PC-9 (cell line): ENCODE measurements at regions not wholly inside any gene's neighbourhood (a gene's known extent, or its start where the extent isn't known, plus 50 kb on each side); places are given as distances from the start of the nearest gene placed in this dataset.

Source experiments
- BruUV-seq: library from RNA; stranded (reverse); fragments of 400-500 nt; replicated peaks from 2 replicates; lab custom pipeline; 2021; lab: Mats Ljungman, UMichigan
- CTCF ChIA-PET: fragments of 300-600 bp; sonication (Branson Sonifier 250); formaldehyde crosslinking; loops from one replicate; lab custom pipeline; 2022; ENCODE audit warnings: antibody characterized with exemption; lab: Charles Lee
- POLR2A ChIA-PET: fragments of 300-600 bp; sonication (Branson Sonifier 250); formaldehyde crosslinking; loops from one replicate; lab custom pipeline; 2022; ENCODE audit warnings: antibody characterized with exemption; ENCODE audit not compliant: unreplicated experiment; lab: Charles Lee
- DNase-seq, 2 experiments: peaks; one replicate each; pipeline versions ENCODE4 v3.0.0 to v3.0.0-alpha.2; 2015 to 2022; ENCODE audit warnings: mixed read lengths in 1 of 2
- H2AFZ ChIP-seq: fragments of 200-600 bp; sonication (generic); 2 replicates; pipeline ENCODE4 v1.8.1; 2017; ENCODE audit warnings: antibody characterized with exemption
- H3F3A ChIP-seq: fragments of 200-600 bp; sonication (generic); 2 replicates; pipeline ENCODE4 v1.8.1; 2017; ENCODE audit warnings: antibody characterized with exemption, mild to moderate bottlenecking, low read depth; ENCODE audit not compliant: insufficient read depth
- H3K27ac ChIP-seq: fragments of 200-600 bp; sonication (generic); 2 replicates; pipeline ENCODE4 v1.6.1; 2016; ENCODE audit warnings: mixed run types
- H3K27me3 ChIP-seq: fragments of 200-600 bp; sonication (generic); 2 replicates; pipeline ENCODE4 v1.6.1; 2016; ENCODE audit warnings: low read depth, mixed run types; ENCODE audit not compliant: insufficient read depth
- H3K36me3 ChIP-seq: fragments of 200-600 bp; sonication (generic); 2 replicates; pipeline ENCODE4 v1.6.1; 2016; ENCODE audit warnings: low read depth, mixed run types
- H3K4me1 ChIP-seq: fragments of 200-600 bp; sonication (generic); replicated peaks from 2 replicates; pipeline ENCODE4 v1.6.1; 2016; ENCODE audit warnings: mixed run types; ENCODE audit not compliant: insufficient read depth
- H3K4me2 ChIP-seq: fragments of 200-600 bp; sonication (generic); 2 replicates; pipeline ENCODE4 v1.6.1; 2017; ENCODE audit warnings: mixed run types
- H3K4me3 ChIP-seq: fragments of 200-600 bp; sonication (generic); 2 replicates; pipeline ENCODE4 v1.6.1; 2016; ENCODE audit warnings: mixed run types
- H3K79me2 ChIP-seq: fragments of 200-600 bp; sonication (generic); 2 replicates; pipeline ENCODE4 v1.6.1; 2017; ENCODE audit warnings: low read depth, mixed run types
- H3K9me2 ChIP-seq: fragments of 200-600 bp; sonication (generic); 2 replicates; pipeline ENCODE4 v1.8.1; 2017; ENCODE audit warnings: mild to moderate bottlenecking; ENCODE audit not compliant: insufficient read depth
- H3K9me3 ChIP-seq: fragments of 200-600 bp; sonication (generic); 2 replicates; pipeline ENCODE4 v1.8.1; 2016; ENCODE audit warnings: low read depth; ENCODE audit not compliant: insufficient read depth
- H4K20me1 ChIP-seq: fragments of 200-600 bp; sonication (generic); 2 replicates; pipeline ENCODE4 v1.8.1; 2017; ENCODE audit not compliant: insufficient read depth
- EZH2 ChIP-seq: fragments of 200-600 bp; sonication (generic); IDR thresholded peaks from 2 replicates; pipeline ENCODE4 v1.8.0; 2017; ENCODE audit warnings: antibody characterized with exemption, low read depth
- intact Hi-C: fragments of 100-400 bp; cut with micrococcal nuclease; formaldehyde crosslinking; loops from one replicate; pipeline ENCODE4 v1.10.0; 2022; ENCODE audit not compliant: unreplicated experiment
- TF ChIP-seq, protein P1 (sequence below): fragments of 200-600 bp; sonication (generic); conservative IDR thresholded peaks from 2 replicates; pipeline ENCODE4 v1.6.1; 2017; ENCODE audit warnings: mixed run types, antibody characterized with exemption, mild to moderate bottlenecking, moderate library complexity

- H3F3A ChIP-seq = no peaks in the 10 kb centered on the region
- no peaks in the 10 kb centered on the region for H3K9me3 ChIP-seq
- no peak overlapping the region for H2AFZ ChIP-seq
- no peak for DNase-seq
- H3K27me3 ChIP-seq = peaks cover 14% of the 10 kb centered on the region; the same call in 1 of the 2 replicates
- no peaks in the 10 kb centered on the region for H3K9me2 ChIP-seq
- no peaks in the 10 kb centered on the region for H3K36me3 ChIP-seq
- no peak for TF ChIP-seq EZH2
- TF ChIP-seq, protein P1, sequence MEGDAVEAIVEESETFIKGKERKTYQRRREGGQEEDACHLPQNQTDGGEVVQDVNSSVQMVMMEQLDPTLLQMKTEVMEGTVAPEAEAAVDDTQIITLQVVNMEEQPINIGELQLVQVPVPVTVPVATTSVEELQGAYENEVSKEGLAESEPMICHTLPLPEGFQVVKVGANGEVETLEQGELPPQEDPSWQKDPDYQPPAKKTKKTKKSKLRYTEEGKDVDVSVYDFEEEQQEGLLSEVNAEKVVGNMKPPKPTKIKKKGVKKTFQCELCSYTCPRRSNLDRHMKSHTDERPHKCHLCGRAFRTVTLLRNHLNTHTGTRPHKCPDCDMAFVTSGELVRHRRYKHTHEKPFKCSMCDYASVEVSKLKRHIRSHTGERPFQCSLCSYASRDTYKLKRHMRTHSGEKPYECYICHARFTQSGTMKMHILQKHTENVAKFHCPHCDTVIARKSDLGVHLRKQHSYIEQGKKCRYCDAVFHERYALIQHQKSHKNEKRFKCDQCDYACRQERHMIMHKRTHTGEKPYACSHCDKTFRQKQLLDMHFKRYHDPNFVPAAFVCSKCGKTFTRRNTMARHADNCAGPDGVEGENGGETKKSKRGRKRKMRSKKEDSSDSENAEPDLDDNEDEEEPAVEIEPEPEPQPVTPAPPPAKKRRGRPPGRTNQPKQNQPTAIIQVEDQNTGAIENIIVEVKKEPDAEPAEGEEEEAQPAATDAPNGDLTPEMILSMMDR = no peak
- H3K4me2 ChIP-seq = no peak overlapping the region
- H3K4me3 ChIP-seq = no peak overlapping the region
- CTCF ChIA-PET = no interaction called here
- POLR2A ChIA-PET = no interaction called here
- no TSS peak for BruUV-seq
- H3K79me2 ChIP-seq = no peaks in the 10 kb centered on the region
- no peak overlapping the region for H3K27ac ChIP-seq
- H4K20me1 ChIP-seq = no peaks in the 10 kb centered on the region
- intact Hi-C loops = no loop called here
- H3K4me1 ChIP-seq = no peaks in the 10 kb centered on the region
Measured at GRCh38 chr6:41494212-41495110, 51.7 kb upstream of the FOXP4 start.
